ENCODE measurements at regions not wholly inside any gene's neighbourhood (a gene's known extent, or its start where the extent isn't known, plus 50 kb on each side); places are given as distances from the start of the nearest gene placed in this dataset.

- TF ChIP-seq, protein P1, sequence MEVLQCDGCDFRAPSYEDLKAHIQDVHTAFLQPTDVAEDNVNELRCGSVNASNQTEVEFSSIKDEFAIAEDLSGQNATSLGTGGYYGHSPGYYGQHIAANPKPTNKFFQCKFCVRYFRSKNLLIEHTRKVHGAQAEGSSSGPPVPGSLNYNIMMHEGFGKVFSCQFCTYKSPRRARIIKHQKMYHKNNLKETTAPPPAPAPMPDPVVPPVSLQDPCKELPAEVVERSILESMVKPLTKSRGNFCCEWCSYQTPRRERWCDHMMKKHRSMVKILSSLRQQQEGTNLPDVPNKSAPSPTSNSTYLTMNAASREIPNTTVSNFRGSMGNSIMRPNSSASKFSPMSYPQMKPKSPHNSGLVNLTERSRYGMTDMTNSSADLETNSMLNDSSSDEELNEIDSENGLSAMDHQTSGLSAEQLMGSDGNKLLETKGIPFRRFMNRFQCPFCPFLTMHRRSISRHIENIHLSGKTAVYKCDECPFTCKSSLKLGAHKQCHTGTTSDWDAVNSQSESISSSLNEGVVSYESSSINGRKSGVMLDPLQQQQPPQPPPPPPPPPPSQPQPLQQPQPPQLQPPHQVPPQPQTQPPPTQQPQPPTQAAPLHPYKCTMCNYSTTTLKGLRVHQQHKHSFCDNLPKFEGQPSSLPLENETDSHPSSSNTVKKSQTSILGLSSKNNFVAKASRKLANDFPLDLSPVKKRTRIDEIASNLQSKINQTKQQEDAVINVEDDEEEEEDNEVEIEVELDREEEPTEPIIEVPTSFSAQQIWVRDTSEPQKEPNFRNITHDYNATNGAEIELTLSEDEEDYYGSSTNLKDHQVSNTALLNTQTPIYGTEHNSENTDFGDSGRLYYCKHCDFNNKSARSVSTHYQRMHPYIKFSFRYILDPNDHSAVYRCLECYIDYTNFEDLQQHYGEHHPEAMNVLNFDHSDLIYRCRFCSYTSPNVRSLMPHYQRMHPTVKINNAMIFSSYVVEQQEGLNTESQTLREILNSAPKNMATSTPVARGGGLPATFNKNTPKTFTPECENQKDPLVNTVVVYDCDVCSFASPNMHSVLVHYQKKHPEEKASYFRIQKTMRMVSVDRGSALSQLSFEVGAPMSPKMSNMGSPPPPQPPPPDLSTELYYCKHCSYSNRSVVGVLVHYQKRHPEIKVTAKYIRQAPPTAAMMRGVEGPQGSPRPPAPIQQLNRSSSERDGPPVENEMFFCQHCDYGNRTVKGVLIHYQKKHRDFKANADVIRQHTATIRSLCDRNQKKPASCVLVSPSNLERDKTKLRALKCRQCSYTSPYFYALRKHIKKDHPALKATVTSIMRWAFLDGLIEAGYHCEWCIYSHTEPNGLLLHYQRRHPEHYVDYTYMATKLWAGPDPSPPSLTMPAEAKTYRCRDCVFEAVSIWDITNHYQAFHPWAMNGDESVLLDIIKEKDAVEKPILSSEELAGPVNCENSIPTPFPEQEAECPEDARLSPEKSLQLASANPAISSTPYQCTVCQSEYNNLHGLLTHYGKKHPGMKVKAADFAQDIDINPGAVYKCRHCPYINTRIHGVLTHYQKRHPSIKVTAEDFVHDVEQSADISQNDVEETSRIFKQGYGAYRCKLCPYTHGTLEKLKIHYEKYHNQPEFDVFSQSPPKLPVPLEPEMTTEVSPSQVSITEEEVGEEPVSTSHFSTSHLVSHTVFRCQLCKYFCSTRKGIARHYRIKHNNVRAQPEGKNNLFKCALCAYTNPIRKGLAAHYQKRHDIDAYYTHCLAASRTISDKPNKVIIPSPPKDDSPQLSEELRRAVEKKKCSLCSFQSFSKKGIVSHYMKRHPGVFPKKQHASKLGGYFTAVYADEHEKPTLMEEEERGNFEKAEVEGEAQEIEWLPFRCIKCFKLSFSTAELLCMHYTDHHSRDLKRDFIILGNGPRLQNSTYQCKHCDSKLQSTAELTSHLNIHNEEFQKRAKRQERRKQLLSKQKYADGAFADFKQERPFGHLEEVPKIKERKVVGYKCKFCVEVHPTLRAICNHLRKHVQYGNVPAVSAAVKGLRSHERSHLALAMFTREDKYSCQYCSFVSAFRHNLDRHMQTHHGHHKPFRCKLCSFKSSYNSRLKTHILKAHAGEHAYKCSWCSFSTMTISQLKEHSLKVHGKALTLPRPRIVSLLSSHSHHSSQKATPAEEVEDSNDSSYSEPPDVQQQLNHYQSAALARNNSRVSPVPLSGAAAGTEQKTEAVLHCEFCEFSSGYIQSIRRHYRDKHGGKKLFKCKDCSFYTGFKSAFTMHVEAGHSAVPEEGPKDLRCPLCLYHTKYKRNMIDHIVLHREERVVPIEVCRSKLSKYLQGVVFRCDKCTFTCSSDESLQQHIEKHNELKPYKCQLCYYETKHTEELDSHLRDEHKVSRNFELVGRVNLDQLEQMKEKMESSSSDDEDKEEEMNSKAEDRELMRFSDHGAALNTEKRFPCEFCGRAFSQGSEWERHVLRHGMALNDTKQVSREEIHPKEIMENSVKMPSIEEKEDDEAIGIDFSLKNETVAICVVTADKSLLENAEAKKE (CRISPR knock-in tag; IDR thresholded peaks at IDR 0.05), result no peak
- TF ChIP-seq EZH2 (IDR thresholded peaks at IDR 0.05; ENCODE audit: low read depth, unreplicated experiment) (no peak), JUNB (IDR thresholded peaks at IDR 0.05; ENCODE audit: unreplicated experiment) (no peak), ZNF331 (CRISPR knock-in tag; IDR thresholded peaks at IDR 0.05; ENCODE audit: low read depth) (no peak), ZNF114 (CRISPR knock-in tag; IDR thresholded peaks at IDR 0.05) (no peak), POLR2AphosphoS5 (IDR thresholded peaks at IDR 0.05; ENCODE audit: low read depth) (no peak), NANOG (IDR thresholded peaks at IDR 0.05; ENCODE audit: borderline replicate concordance) (no peak)
- TF ChIP-seq, protein P2, sequence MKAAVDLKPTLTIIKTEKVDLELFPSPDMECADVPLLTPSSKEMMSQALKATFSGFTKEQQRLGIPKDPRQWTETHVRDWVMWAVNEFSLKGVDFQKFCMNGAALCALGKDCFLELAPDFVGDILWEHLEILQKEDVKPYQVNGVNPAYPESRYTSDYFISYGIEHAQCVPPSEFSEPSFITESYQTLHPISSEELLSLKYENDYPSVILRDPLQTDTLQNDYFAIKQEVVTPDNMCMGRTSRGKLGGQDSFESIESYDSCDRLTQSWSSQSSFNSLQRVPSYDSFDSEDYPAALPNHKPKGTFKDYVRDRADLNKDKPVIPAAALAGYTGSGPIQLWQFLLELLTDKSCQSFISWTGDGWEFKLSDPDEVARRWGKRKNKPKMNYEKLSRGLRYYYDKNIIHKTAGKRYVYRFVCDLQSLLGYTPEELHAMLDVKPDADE (IDR thresholded peaks at IDR 0.05), result no peak
Observed at GRCh38 chr4:27759611-27760575, 899.3 kb downstream of the STIM2 start (continued).
